Stimulated activated CD8-positive, alpha-beta memory T cell treated with anti-CD3 and anti-CD28 coated beads, Interleukin-12 subunit alpha, Interleukin-12 subunit beta, amount 100 ng/mL, for 24 hours (primary cell): ENCODE measurements at regions not wholly inside any gene's neighbourhood (a gene's known extent, or its start where the extent isn't known, plus 50 kb on each side); places are given as distances from the start of the nearest gene placed in this dataset.

Experiments used
- DNase-seq: peaks from one replicate; pipeline ENCODE4 v3.0.0-alpha.2; 2020; ENCODE audit errors: extremely low read depth

- no peak for DNase-seq
These were observed 246.9 kb downstream of the PTEN start for GRCh38 chr10:88110355-88110754.

GRCh38 chr10:88110822-88111221 lies 247.4 kb downstream of the PTEN start:
- DNase-seq, result no peak

GRCh38 chr10:88111294-88111693 lies 247.9 kb downstream of the PTEN start:
- no peak for DNase-seq

- no peak for DNase-seq
These were observed 249.8 kb downstream of the PTEN start for GRCh38 chr10:88113232-88113631.

GRCh38 chr10:88113657-88114272 lies 250.3 kb downstream of the PTEN start:
- DNase-seq, result no peak

- DNase-seq, result no peak
These were observed 250.9 kb downstream of the PTEN start for GRCh38 chr10:88114368-88114767.

- DNase-seq, result no peak
These were observed 252.0 kb downstream of the PTEN start for GRCh38 chr10:88115407-88115806.

GRCh38 chr10:88115968-88116367 lies 252.5 kb downstream of the PTEN start:
- no peak for DNase-seq

GRCh38 chr10:88116481-88116880 lies 253.1 kb downstream of the PTEN start:
- no peak for DNase-seq

- peak; percentile 21 for DNase-seq
These were observed 253.7 kb downstream of the PTEN start for GRCh38 chr10:88116971-88117626.

GRCh38 chr10:88117869-88118632 lies 254.6 kb downstream of the PTEN start:
- DNase-seq, result no peak

GRCh38 chr10:88118729-88119128 lies 255.3 kb downstream of the PTEN start:
- DNase-seq, result no peak

- DNase-seq, result no peak
These were observed 255.7 kb downstream of the PTEN start for GRCh38 chr10:88119160-88119559.

- no peak for DNase-seq
These were observed 256.6 kb downstream of the PTEN start for GRCh38 chr10:88120075-88120474.

GRCh38 chr10:88120599-88121333 lies 257.3 kb downstream of the PTEN start:
- DNase-seq, result no peak

- DNase-seq, result no peak
These were observed 257.9 kb downstream of the PTEN start for GRCh38 chr10:88121361-88121760.

GRCh38 chr10:88122145-88122544 lies 258.7 kb downstream of the PTEN start:
- DNase-seq, result no peak

- DNase-seq, result no peak
These were observed 259.2 kb downstream of the PTEN start for GRCh38 chr10:88122576-88122975.

GRCh38 chr10:88125766-88126165 lies 262.3 kb downstream of the PTEN start:
- no peak for DNase-seq

GRCh38 chr10:88126699-88127098 lies 263.3 kb downstream of the PTEN start:
- no peak for DNase-seq

- DNase-seq, result no peak
These were observed 263.8 kb downstream of the PTEN start for GRCh38 chr10:88127269-88127668.

- no peak for DNase-seq
These were observed 264.3 kb downstream of the PTEN start for GRCh38 chr10:88127766-88128165.
